Left lung (tissue), 4 donors: ENCODE measurements at regions not wholly inside any gene's neighbourhood (a gene's known extent, or its start where the extent isn't known, plus 50 kb on each side); places are given as distances from the start of the nearest gene placed in this dataset.
A peak's percentile ranks its signal among the peaks of the same experiment; 100 is the strongest.
"Not testable (repeated sequence)": the region's sequence is repeated elsewhere in the genome, so short reads cannot be mapped to it uniquely, and the experiment has no call there.

ENCODE experiments used
- ATAC-seq: fragments of 200-7000 bp; cut with Tn5 transposase; one replicate; pipeline ENCODE4 v1.9.1; 2020; ENCODE audit warnings: moderate library complexity
- DNase-seq, 4 donors: peaks; one replicate each; pipeline ENCODE4 v3.0.0-alpha.2; 2013 to 2020
- H3K27ac ChIP-seq, 2 donors: fragments of 200-600 bp; sonication (generic) in 1 of 2; one replicate each; pipeline versions ENCODE4 v1.5.0 to v1.8.0; 2020 to 2021
- H3K27me3 ChIP-seq, 2 donors: fragments of 200-600 bp; sonication (generic) in 1 of 2; one replicate each; pipeline versions ENCODE4 v1.5.0 to v1.8.0; 2020 to 2021
- H3K36me3 ChIP-seq, 2 donors: fragments of 200-600 bp; sonication (generic) in 1 of 2; one replicate each; pipeline versions ENCODE4 v1.5.0 to v1.8.0; 2020 to 2021
- H3K4me1 ChIP-seq, 2 donors: fragments of 200-600 bp; one replicate each; pipeline ENCODE4 v1.8.0; 2021
- H3K4me3 ChIP-seq, 2 donors: fragments of 200-600 bp; sonication (generic) in 1 of 2; one replicate each; pipeline versions ENCODE4 v1.5.0 to v1.8.0; 2020 to 2021; ENCODE audit warnings: mild to moderate bottlenecking in 1 of 2
- H3K9me3 ChIP-seq, 2 donors: fragments of 200-600 bp; sonication (generic) in 1 of 2; one replicate each; pipeline versions ENCODE4 v1.5.0 to v1.8.0; 2020 to 2021
- CTCF ChIP-seq, 2 donors: fragments of 200-600 bp; sonication (generic) in 1 of 2; IDR thresholded peaks; one replicate each; pipeline versions ENCODE4 v1.5.0 to v1.8.0; 2021; ENCODE audit warnings: antibody characterized with exemption in 2 of 2
- intact Hi-C, 2 donors: fragments of 100-400 bp; cut with DNase I; formaldehyde crosslinking; loops; one replicate each; pipeline versions ENCODE4 v1.11.2 to v1.14.2; 2022
- donor health status: DM: no; HTN: yes; CAD: no.
- donor health status: DM: no; HTN: no; CAD: no.

- peaks cover 0 to 27% of the 10 kb centered on the region in 2 donors for H3K4me1 ChIP-seq
- DNase-seq (no peak), ATAC-seq (no peak)
- H3K27ac ChIP-seq, result no peak overlapping the region
- H3K9me3 ChIP-seq, result no peaks in the 10 kb centered on the region
- H3K36me3 ChIP-seq, result no peaks in the 10 kb centered on the region
- no peaks in the 10 kb centered on the region for H3K27me3 ChIP-seq
- intact Hi-C loops, result no loop called here
- H3K4me3 ChIP-seq, result no peak overlapping the region
- TF ChIP-seq CTCF (IDR thresholded peaks at IDR 0.05), result no peak
Observed at GRCh38 chr6:139881236-139881635, 506.8 kb upstream of the CITED2 start.

GRCh38 chr6:139879823-139880356 lies 505.4 kb upstream of the CITED2 start:
- intact Hi-C loops, result no loop called here
- DNase-seq (no peak), ATAC-seq (no peak)
- Histone ChIP-seq H3K27ac (no peak overlapping the region), H3K4me3 (no peak overlapping the region), H3K27me3 (no peaks in the 10 kb centered on the region), H3K36me3 (no peaks in the 10 kb centered on the region), H3K9me3 (no peaks in the 10 kb centered on the region), H3K4me1 (peaks cover 0 to 17% of the 10 kb centered on the region in 2 donors)
- TF ChIP-seq CTCF (IDR thresholded peaks at IDR 0.05), result no peak

DNA sequence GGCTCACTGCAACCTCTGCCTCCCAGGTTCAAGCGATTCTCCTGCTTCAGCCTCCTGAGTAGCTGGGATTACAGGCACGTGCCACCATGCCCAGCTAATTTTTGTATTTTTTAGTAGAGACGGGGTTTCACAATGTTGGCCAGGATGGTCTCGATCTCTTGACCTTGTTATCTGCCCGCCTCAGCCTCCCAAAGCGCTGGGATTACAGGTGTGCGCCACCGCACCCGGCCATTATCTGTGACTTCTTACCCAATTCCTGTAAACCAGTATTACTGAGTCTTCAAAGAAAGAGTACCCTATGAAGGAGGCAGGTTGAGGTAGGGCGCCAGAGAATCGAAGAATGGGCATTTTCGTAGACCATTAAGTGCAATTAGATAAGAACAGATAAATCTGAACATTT lies 504.8 kb upstream of the CITED2 start:
- ATAC-seq, H3K27ac ChIP-seq, H3K27me3 ChIP-seq, intact Hi-C loops, H3K9me3 ChIP-seq, H3K4me3 ChIP-seq, H3K36me3 ChIP-seq: not testable (repeated sequence)
- DNase-seq, result peak in 1 of 4 donors; percentile 53
- H3K4me1 ChIP-seq, result peaks cover 0 to 16% of the 10 kb centered on the region in 2 donors

DNA sequence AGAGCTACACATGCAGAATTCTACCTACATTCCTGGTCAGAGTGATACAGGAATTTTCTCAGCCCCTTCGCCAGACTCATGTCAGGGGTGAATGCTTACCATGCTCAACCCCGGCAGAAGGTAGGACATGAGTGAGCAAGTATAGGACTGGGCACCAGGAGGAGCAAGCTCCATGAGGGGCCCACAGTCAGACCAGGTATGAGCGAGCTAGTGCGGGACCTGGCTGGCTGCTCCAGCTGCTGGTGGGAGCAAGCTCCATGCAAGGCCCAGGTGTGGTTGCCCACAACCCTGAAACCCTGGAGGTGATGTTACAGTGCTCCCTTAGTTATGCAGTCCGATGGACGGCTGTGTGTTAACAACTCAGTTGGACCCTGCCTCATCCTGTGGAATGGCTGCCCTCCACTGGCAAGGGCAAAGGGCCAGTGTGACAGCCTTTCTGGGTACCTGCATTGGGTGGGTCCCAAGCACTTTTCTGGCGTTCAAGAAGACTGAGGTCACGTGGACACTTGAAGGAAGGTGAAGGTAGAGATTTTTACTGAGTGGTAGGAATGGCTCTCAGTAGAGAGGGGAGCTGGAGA lies 503.5 kb upstream of the CITED2 start:
- Histone ChIP-seq H3K27ac (no peak overlapping the region), H3K36me3 (no peaks in the 10 kb centered on the region), H3K4me1 (peaks cover 0 to 3% of the 10 kb centered on the region in 2 donors), H3K27me3 (no peaks in the 10 kb centered on the region), H3K9me3 (no peaks in the 10 kb centered on the region), H3K4me3 (no peak overlapping the region)
- no peak for TF ChIP-seq CTCF (IDR thresholded peaks at IDR 0.05)
- peak in 1 of 4 donors; percentile 39 for DNase-seq
- intact Hi-C loops, result no loop called here
- ATAC-seq, result no peak

DNA sequence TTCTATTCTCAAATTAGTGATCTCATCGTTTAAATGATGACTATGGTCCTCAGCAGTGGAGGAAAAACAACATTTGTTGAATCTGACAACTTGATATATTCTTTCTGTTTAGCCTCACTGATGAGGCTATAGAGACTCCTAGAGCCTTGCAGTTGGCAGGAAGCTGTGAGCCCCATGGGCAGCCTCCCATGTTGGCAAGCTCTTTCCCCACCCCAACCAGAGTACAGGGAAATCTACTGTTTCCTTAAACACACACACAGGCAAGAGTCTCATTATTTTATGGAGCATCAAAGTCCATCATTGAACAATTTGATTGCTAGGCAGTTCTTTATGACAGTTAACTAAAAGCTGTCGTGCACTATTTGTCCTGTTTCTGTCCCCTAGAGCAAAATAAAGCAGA lies 498.2 kb upstream of the CITED2 start:
- DNase-seq (no peak), ATAC-seq (no peak)
- TF ChIP-seq CTCF (IDR thresholded peaks at IDR 0.05), result no peak
- Histone ChIP-seq H3K27me3 (no peaks in the 10 kb centered on the region), H3K9me3 (no peaks in the 10 kb centered on the region), H3K4me3 (no peak overlapping the region), H3K27ac (no peak overlapping the region), H3K4me1 (no peaks in the 10 kb centered on the region), H3K36me3 (no peaks in the 10 kb centered on the region)
- intact Hi-C loops, result no loop called here
